HEK293 (cell line): ENCODE measurements at regions not wholly inside any gene's neighbourhood (a gene's known extent, or its start where the extent isn't known, plus 50 kb on each side); places are given as distances from the start of the nearest gene placed in this dataset.

Experiments used
- GFI1B ChIP-seq: fragments of 450-650 bp; formaldehyde crosslinking; IDR thresholded peaks from 2 replicates; pipeline ENCODE4 v1.5.1; 2016; ENCODE audit warnings: missing biosample characterization, missing genetic modification characterization
- HOXA7 ChIP-seq: sonication (generic); formaldehyde crosslinking; IDR thresholded peaks from 2 replicates; pipeline ENCODE4 v1.8.1; 2022; ENCODE audit warnings: missing genetic modification reagents, borderline replicate concordance
- HOXC10 ChIP-seq: sonication (generic); formaldehyde crosslinking; IDR thresholded peaks from 2 replicates; pipeline ENCODE4 v1.8.1; 2023; ENCODE audit warnings: mild to moderate bottlenecking, missing genetic modification reagents
- HOXD13 ChIP-seq: sonication (generic); formaldehyde crosslinking; IDR thresholded peaks from 2 replicates; pipeline ENCODE4 v1.8.0; 2022; ENCODE audit warnings: missing genetic modification reagents, borderline replicate concordance
- KLF17 ChIP-seq: fragments of 450-650 bp; formaldehyde crosslinking; IDR thresholded peaks from 2 replicates; pipeline ENCODE4 v1.5.1; 2016; ENCODE audit warnings: missing biosample characterization, missing genetic modification characterization
- KLF8 ChIP-seq: fragments of 450-650 bp; formaldehyde crosslinking; IDR thresholded peaks from 2 replicates; pipeline ENCODE4 v1.5.1; 2016; ENCODE audit warnings: missing biosample characterization, missing genetic modification characterization
- PATZ1 ChIP-seq: fragments of 450-650 bp; formaldehyde crosslinking; IDR thresholded peaks from 2 replicates; pipeline ENCODE4 v1.5.1; 2016; ENCODE audit warnings: missing biosample characterization, missing genetic modification characterization
- PRDM1 ChIP-seq: fragments of 450-650 bp; formaldehyde crosslinking; IDR thresholded peaks from 2 replicates; pipeline ENCODE4; 2016; ENCODE audit warnings: missing biosample characterization, missing genetic modification characterization
- REPIN1 ChIP-seq: fragments of 450-650 bp; formaldehyde crosslinking; IDR thresholded peaks from 2 replicates; pipeline ENCODE4 v1.5.1; 2017; ENCODE audit warnings: missing biosample characterization, missing genetic modification characterization, low read depth
- TRIM28 ChIP-seq: IDR thresholded peaks from 2 replicates; pipeline ENCODE4 v1.6.1; 2011; ENCODE audit warnings: low read length, control low read depth, borderline replicate concordance
- ZBTB49 ChIP-seq: fragments of 450-650 bp; formaldehyde crosslinking; IDR thresholded peaks from 2 replicates; pipeline ENCODE4 v1.5.1; 2016; ENCODE audit warnings: missing biosample characterization, missing genetic modification characterization, low read depth
- ZBTB8A ChIP-seq: fragments of 450-650 bp; formaldehyde crosslinking; IDR thresholded peaks from 2 replicates; pipeline ENCODE4 v1.5.1; 2016; ENCODE audit warnings: missing biosample characterization, missing genetic modification characterization
- ZFP69B ChIP-seq: fragments of 450-650 bp; formaldehyde crosslinking; IDR thresholded peaks from 2 replicates; pipeline ENCODE4 v1.5.1; 2016; ENCODE audit warnings: missing biosample characterization, missing genetic modification characterization
- ZNF132 ChIP-seq: fragments of 450-650 bp; formaldehyde crosslinking; IDR thresholded peaks from 2 replicates; pipeline ENCODE4 v1.5.1; 2017; ENCODE audit warnings: missing biosample characterization, missing genetic modification characterization, borderline replicate concordance
- ZNF140 ChIP-seq: fragments of 450-650 bp; formaldehyde crosslinking; IDR thresholded peaks from 2 replicates; pipeline ENCODE4 v1.5.1; 2016; ENCODE audit warnings: missing biosample characterization, missing genetic modification characterization
- ZNF211 ChIP-seq: fragments of 450-650 bp; formaldehyde crosslinking; IDR thresholded peaks from 2 replicates; pipeline ENCODE4 v1.5.1; 2016; ENCODE audit warnings: low read depth, missing biosample characterization, missing genetic modification characterization
- ZNF292 ChIP-seq: fragments of 450-650 bp; formaldehyde crosslinking; IDR thresholded peaks from 2 replicates; pipeline ENCODE4 v1.5.1; 2016; ENCODE audit warnings: low read depth, missing biosample characterization, missing genetic modification characterization, borderline replicate concordance
- ZNF324 ChIP-seq: fragments of 450-650 bp; formaldehyde crosslinking; IDR thresholded peaks from 2 replicates; pipeline ENCODE4 v1.5.1; 2016; ENCODE audit warnings: missing biosample characterization, missing genetic modification characterization
- ZNF514 ChIP-seq: fragments of 450-650 bp; formaldehyde crosslinking; IDR thresholded peaks from 2 replicates; pipeline ENCODE4 v1.5.1; 2016; ENCODE audit warnings: missing biosample characterization, missing genetic modification characterization
- ZNF561 ChIP-seq: fragments of 450-650 bp; IDR thresholded peaks from 2 replicates; pipeline ENCODE4 v1.5.1; 2018; ENCODE audit warnings: missing biosample characterization, missing genetic modification characterization, borderline replicate concordance
- ZNF623 ChIP-seq: fragments of 450-650 bp; formaldehyde crosslinking; IDR thresholded peaks from 2 replicates; pipeline ENCODE4 v1.5.1; 2016; ENCODE audit warnings: missing biosample characterization, missing genetic modification characterization
- ZNF626 ChIP-seq: fragments of 450-650 bp; sonication (Bioruptor Pico); formaldehyde crosslinking; IDR thresholded peaks from 2 replicates; pipeline ENCODE4 v1.5.1; 2018; ENCODE audit warnings: missing biosample characterization, missing genetic modification characterization, inconsistent platforms
- ZNF654 ChIP-seq: fragments of 450-650 bp; formaldehyde crosslinking; IDR thresholded peaks from 2 replicates; pipeline ENCODE4 v1.5.1; 2016; ENCODE audit warnings: low read depth, missing biosample characterization, missing genetic modification characterization
- ZNF670 ChIP-seq: fragments of 450-650 bp; formaldehyde crosslinking; IDR thresholded peaks from 2 replicates; pipeline ENCODE4 v1.5.1; 2016; ENCODE audit warnings: missing biosample characterization, missing genetic modification characterization, low read depth
- TF ChIP-seq, protein P1 (sequence below): fragments of 450-650 bp; formaldehyde crosslinking; IDR thresholded peaks from 2 replicates; pipeline ENCODE4 v1.5.1; 2017; ENCODE audit warnings: missing biosample characterization, missing genetic modification characterization
- TF ChIP-seq, protein P2 (sequence below): IDR thresholded peaks from 2 replicates; pipeline ENCODE4 v1.6.1; 2011; ENCODE audit warnings: mild to moderate bottlenecking, low read depth, low read length, borderline replicate concordance
- TF ChIP-seq, protein P3 (sequence below): fragments of 450-650 bp; IDR thresholded peaks from 2 replicates; pipeline ENCODE4 v1.5.1; 2018; ENCODE audit warnings: missing biosample characterization, mild to moderate bottlenecking, missing genetic modification characterization
- TF ChIP-seq, protein P4 (sequence below): fragments of 450-650 bp; formaldehyde crosslinking; IDR thresholded peaks from 2 replicates; pipeline ENCODE4 v1.5.1; 2016; ENCODE audit warnings: missing biosample characterization, missing genetic modification characterization

- no peak for TF ChIP-seq HOXD13
- no peak for TF ChIP-seq ZNF211 (tag by site-specific recombination)
- no peak for TF ChIP-seq HOXA7 (CRISPR knock-in tag)
- no peak for TF ChIP-seq ZNF324 (tag by site-specific recombination)
- TF ChIP-seq ZNF140 (tag by site-specific recombination): no peak
- TF ChIP-seq ZNF626 (tag by site-specific recombination): no peak
- TF ChIP-seq ZNF654 (tag by site-specific recombination): no peak
- TF ChIP-seq ZBTB49: no peak
- TF ChIP-seq REPIN1 (tag by site-specific recombination): no peak
- TF ChIP-seq GFI1B (tag by site-specific recombination): no peak
- peak; percentile 69 for TF ChIP-seq PATZ1 (tag by site-specific recombination)
- no peak for TF ChIP-seq TRIM28
- no peak for TF ChIP-seq ZNF292 (tag by site-specific recombination)
- no peak for TF ChIP-seq PRDM1 (tag by site-specific recombination)
- TF ChIP-seq ZBTB8A (tag by site-specific recombination): 0 out of 2 replicates have a peak, but pooled peaks have one; percentile 44
- TF ChIP-seq ZNF623 (tag by site-specific recombination): no peak
- no peak for TF ChIP-seq KLF17 (tag by site-specific recombination)
- TF ChIP-seq, protein P1, sequence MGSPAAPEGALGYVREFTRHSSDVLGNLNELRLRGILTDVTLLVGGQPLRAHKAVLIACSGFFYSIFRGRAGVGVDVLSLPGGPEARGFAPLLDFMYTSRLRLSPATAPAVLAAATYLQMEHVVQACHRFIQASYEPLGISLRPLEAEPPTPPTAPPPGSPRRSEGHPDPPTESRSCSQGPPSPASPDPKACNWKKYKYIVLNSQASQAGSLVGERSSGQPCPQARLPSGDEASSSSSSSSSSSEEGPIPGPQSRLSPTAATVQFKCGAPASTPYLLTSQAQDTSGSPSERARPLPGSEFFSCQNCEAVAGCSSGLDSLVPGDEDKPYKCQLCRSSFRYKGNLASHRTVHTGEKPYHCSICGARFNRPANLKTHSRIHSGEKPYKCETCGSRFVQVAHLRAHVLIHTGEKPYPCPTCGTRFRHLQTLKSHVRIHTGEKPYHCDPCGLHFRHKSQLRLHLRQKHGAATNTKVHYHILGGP: no peak
- TF ChIP-seq, protein P2, sequence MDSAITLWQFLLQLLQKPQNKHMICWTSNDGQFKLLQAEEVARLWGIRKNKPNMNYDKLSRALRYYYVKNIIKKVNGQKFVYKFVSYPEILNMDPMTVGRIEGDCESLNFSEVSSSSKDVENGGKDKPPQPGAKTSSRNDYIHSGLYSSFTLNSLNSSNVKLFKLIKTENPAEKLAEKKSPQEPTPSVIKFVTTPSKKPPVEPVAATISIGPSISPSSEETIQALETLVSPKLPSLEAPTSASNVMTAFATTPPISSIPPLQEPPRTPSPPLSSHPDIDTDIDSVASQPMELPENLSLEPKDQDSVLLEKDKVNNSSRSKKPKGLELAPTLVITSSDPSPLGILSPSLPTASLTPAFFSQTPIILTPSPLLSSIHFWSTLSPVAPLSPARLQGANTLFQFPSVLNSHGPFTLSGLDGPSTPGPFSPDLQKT: no peak
- 0 out of 2 replicates have a peak, but pooled peaks have one; percentile 27 for TF ChIP-seq ZNF561 (tag by site-specific recombination)
- TF ChIP-seq ZNF514: no peak
- TF ChIP-seq, protein P3, sequence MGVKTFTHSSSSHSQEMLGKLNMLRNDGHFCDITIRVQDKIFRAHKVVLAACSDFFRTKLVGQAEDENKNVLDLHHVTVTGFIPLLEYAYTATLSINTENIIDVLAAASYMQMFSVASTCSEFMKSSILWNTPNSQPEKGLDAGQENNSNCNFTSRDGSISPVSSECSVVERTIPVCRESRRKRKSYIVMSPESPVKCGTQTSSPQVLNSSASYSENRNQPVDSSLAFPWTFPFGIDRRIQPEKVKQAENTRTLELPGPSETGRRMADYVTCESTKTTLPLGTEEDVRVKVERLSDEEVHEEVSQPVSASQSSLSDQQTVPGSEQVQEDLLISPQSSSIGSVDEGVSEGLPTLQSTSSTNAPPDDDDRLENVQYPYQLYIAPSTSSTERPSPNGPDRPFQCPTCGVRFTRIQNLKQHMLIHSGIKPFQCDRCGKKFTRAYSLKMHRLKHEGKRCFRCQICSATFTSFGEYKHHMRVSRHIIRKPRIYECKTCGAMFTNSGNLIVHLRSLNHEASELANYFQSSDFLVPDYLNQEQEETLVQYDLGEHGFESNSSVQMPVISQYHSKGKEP (tag by site-specific recombination): no peak
- TF ChIP-seq ZNF132 (tag by site-specific recombination): no peak
- no peak for TF ChIP-seq KLF8 (tag by site-specific recombination)
- TF ChIP-seq ZFP69B (tag by site-specific recombination): no peak
- TF ChIP-seq ZNF670 (tag by site-specific recombination): no peak
- no peak for TF ChIP-seq HOXC10
- TF ChIP-seq, protein P4, sequence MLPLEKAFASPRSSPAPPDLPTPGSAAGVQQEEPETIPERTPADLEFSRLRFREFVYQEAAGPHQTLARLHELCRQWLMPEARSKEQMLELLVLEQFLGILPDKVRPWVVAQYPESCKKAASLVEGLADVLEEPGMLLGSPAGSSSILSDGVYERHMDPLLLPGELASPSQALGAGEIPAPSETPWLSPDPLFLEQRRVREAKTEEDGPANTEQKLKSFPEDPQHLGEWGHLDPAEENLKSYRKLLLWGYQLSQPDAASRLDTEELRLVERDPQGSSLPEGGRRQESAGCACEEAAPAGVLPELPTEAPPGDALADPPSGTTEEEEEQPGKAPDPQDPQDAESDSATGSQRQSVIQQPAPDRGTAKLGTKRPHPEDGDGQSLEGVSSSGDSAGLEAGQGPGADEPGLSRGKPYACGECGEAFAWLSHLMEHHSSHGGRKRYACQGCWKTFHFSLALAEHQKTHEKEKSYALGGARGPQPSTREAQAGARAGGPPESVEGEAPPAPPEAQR (tag by site-specific recombination): no peak
These were observed 133.8 kb upstream of the ZNF92 start (continued) for GRCh38 chr7:65239707-65240352.
